HCEC 1CT (cell line): ENCODE measurements at regions not wholly inside any gene's neighbourhood (a gene's known extent, or its start where the extent isn't known, plus 50 kb on each side); places are given as distances from the start of the nearest gene placed in this dataset.
"Not testable (repeated sequence)": the region's sequence is repeated elsewhere in the genome, so short reads cannot be mapped to it uniquely, and the experiment has no call there.

Experiments used
- DNase-seq: peaks from one replicate; pipeline ENCODE4 v3.0.0-alpha.2; 2017

DNA sequence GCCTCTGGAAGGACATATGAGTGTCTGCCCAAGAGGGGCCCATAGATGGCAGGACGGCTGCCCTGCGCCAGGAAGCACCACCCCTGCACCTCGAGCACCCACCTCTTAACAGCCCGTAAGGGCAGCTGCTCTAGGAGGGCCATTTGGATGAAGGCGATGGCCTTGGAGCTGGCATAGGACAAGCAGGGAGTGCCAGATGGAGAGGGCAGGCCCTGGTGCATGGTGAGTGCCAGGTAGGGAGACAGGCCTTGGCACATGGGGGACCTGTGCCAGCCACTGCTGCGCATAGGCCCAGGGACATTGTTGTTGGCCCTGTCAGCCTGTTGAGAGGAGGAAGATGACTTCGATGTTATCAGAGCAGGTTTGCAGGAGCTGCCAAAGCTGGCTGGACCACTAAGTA lies 134.2 kb downstream of the SLC25A46 start:
- DNase-seq, result no peak

DNA sequence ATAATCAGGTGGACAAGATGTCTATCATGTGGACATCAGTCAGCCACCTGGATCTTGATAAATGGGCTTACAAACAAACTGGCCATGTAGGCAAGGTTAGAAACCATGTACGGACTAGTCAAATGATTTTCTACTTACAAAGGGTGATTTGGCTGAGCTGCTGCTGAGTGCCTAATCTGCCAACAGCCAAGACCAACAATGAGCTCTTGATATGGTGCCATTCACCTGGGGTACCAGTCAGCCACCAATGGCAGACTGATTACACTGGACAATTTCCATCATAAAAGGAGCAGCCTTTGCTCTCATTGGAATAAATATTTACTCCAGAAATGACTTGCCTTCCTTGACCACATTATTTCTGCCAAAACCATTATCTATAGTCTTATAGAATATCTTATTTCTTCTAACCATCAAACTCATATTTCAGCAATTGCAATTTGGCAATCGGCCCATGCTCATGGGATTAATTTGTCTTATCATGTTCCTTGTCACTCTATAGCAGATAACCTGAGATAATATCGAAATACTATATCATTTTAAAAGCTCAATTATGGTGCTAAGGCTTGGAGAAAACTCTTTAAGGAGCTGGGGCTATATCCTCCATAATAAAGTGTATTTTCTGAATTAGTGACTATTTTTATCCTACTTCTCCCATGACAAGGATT lies 135.1 kb downstream of the SLC25A46 start:
- no peak for DNase-seq

DNA sequence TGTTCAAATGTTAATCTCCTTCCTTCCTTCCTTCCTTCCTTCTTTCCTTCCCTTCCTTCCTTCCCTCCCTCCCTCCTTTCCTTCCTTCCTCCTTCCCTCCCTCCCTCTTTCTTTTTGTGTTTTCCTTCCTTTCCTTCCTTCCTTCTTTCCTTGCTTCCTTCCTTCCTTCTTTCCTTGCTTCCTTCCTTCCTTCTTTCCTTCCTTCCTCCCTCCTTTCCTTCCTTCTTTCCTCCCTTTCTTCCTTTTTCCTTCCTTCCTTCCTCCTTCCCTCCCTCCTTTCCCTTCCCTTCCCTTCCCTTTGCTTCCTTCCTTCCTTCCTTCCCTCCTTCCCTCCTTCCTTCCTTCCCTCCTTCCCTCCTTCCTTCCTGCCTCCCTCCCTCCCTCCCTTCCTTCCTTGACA lies 136.3 kb downstream of the SLC25A46 start:
- DNase-seq, result not testable (repeated sequence)

DNA sequence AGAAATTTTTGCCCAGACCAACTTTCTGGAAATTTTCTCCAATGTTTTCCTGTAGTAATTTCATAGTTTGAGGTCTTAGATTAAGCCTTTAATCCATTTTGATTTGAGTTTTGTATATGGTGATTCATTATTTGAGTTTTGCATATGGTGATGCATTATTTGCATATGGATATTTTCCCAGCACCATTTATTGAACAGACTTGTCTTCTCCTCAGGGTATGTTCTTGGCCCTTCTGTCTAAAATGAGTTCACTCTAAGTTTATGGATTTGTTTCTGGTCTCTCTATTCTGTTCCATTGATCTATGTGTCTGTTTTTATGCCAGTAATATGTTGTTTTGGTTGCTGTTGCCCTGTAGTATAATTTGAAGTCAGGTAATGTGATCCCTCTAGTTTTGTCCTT lies 139.3 kb downstream of the SLC25A46 start:
- DNase-seq, result no peak

DNA sequence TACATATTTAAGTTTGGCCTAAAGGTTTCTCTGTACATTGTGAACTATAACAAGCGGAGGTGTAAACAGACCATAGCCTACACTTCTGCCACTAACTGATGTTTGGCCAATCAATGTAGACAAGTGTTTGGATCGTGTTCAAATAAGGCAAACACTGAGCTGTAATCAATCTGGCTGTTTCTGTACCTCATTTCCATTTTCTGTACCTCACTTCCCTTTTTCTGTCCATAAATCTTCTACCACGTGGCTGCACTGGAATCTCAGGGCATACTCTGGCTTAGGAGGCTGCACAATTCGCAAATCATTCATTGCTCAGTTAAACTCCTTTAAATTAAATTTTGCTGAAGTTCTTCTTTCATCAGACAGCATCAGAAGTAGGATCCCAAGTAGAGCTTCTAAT lies 140.9 kb downstream of the SLC25A46 start:
- DNase-seq, result no peak

DNA sequence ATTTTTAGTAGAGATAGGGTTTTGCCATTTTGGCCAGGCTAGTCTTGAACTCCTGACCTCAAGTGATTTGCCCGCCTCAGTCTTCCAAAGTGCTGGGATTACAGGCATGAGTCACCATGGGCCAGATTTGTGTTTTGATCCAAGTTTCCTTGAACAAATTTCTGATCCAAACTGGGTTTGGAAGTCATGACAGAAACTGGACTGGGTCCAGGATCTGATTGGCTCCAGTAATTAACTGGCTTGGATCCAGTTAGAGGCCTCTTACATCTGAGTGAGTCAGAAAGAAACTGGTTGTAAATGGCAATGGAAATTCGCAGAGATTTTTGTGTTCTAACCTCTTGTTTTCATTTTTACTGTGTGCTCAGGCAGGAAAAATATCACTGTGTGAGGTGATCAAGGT lies 141.6 kb downstream of the SLC25A46 start:
- peak; percentile 91 for DNase-seq

DNA sequence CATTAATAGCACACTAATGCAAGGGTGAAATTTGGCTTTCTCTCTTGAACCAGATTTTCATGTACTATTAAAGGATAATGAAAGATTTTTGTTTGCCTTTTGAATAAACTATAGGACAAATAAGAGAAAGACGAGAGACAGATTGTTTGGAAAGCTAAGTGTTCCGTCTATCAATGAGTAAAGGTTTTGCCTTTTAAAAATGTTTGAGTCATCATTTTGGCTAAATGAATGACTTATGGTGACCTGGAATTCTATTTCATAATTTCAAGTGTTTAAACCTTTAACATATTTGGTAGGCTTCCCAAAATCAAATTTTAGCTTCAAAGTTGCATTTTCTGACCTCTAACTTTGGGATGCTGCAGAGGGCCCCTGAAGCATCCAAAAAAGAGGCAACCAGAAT lies 145.2 kb downstream of the SLC25A46 start:
- DNase-seq, result peak; percentile 79

DNA sequence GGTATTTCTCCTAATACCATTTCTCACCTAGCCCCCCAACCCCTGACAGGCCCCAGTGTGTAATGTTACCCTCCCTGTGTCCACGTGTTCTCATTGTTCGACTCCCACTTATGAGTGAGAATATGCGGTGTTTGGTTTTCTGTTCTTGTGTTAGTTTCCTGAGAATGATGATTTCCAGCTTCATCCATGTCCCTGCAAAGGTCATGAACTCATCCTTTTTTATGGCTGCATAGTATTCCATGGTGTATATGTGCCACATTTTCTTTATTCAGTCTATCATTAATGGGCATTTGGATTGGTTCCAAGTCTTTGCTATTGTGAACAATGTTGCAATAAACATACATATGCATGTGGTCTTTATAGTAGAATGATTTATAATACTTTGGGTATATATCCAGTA lies 148.4 kb downstream of the SLC25A46 start:
- not testable (repeated sequence) for DNase-seq

DNA sequence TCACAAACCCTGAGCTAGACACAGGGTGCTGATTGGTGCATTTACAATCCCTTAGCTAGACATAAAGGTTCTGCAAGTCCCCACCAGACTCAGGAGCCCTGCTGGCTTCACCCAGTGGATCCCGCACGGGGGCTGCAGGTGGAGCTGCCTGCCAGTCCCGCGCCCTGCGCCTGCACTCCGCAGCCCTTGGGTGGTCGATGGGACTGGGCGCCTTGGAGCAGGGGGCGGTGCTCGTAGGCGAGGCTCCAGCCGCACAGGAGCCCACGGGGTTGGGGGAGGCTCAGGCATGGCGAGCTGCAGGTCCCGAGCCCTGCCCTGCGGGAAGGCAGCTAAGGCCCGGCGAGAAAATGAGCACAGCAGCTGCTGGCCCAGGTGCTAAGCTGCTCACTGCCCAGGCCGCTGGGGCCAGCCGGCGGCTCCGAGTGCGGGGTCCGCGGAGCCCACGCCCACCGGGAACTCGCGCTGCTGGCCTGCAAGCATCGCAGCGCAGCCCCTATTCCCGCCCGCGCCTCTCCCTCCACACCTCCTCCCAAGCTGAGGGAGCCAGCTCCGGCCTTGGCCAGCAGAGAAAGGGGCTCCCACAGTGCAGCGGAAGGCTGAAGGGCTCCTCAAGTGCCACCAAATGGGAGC lies 155.2 kb downstream of the SLC25A46 start:
- not testable (repeated sequence) for DNase-seq

DNA sequence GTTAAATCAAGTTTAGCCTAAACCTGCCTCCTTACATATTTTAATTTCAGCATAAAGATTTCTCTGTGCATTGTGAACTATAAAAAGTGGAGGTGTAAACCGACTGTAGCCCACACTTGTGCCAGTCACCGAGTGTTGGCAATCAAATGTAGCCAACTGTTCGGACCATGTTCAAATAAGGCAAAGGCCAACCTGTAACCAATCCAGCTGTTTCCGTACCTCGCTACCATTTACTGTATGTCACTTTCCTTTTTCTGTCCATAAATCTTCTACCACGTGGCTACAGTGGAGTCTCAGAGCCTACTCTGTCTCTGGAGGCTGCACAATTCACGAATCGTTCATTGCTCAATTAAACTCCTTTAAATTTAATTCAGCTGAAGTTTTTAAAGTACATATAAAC lies 156.0 kb downstream of the SLC25A46 start:
- no peak for DNase-seq

DNA sequence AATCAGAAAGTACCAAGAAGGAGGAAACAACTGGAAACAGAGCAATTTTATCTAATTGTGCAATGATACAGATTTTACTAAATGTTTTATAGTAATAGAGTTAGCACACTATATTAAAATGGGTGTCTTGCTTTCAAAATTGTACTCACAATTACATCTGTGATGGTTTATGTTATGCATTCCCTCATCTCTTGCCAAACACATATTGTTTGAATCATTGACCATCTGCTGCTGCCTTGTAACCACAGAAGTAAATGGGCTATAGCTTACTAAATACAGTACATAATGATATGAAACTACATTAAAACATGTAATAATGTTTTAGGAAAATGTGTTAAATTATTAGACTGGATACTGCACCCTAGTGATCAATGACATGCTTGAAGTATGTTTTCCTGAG lies 158.1 kb downstream of the SLC25A46 start:
- DNase-seq, result peak; percentile 88

DNA sequence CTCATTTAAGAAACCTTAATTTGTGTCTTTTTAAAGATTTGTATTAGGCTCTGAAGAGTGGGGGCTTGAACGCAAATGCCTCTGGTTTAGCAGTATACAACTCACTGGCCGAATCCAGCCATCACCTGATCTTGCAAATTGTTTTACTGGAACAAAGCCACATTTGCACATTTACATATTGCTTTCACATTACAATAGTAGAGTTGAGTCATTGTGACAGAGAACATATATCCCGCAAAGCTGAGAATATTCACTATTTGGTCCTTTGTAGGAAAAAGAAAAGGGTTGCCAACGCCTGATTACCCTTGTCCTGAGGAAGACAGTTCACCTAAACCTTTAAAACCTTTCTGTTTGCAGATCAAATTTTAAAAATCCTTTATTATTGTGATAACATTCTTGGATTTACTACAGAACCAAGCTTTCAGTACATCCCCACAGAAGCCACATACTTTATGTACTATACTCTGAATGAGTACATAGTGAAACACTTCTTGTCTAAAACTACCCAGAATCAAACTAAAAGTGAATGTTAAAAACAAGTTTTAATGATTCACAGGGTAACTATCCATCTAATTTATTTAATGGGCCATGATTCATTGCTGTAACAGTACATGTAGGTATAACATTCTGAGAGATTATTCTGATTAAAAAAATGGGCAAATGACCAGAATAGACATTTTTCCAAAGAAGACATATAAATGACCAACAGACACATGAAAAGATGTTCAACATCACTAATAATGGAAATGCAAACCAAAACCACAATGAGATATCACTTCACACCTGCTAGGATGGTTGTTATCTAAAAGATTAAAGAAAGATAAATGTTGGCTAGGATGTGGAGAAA lies 161.0 kb downstream of the SLC25A46 start:
- peak; percentile 83 for DNase-seq

DNA sequence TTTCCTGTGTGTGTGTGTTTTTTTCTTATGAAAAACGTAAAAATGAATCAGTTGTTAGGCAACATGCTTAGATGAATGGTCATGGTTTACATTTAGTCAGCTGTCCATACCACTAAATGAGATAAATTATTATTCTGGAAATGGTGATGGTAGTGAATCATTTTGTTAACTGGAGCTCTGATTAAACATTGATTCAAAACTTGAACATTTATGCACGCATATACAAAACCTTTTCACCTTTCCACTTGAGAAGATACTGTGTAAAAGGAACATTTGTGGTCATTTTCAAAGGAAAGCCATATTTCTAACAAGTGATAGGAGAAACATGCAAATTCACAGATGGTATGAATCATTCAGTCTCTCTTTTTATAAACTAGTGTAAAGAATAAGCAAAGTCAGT lies 162.0 kb downstream of the SLC25A46 start:
- DNase-seq, result peak; percentile 97

DNA sequence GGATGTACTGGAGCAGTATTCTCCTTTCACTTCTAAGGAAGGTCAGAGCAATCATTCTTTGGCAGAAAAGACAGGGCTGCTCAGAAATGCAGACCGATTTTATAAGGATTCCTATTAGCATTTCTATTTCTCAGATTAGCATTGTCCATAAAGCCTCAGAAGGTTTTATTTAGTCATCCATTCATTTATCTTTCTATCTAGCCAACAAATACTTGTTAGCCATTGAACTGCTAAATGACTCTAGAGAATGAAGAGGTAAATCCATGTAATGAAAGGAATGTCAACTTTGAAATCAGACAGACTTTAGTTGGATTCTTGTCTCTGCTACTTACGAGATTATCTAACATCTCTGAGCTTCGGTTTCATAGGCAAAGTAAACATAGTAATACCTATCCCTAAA lies 165.2 kb downstream of the SLC25A46 start:
- DNase-seq, result no peak

DNA sequence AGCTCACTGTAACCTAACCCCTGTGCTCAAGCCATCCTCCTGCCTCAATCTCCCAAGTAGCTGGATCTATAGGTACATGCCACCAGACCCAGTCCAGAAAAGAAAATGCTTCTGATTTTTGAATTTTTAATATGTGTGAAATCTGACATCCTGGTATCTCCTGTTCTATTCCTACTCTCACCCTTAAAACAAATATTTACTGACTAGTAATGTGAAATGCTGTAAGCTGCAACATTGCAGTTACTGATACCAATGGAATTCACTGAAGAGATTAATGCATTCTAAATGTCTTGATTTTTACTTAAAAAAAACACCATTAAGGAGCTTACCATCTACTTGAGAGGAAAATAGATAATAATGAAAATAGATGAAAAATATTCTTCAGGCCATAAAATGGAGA lies 162.7 kb upstream of the TSLP start:
- DNase-seq, result no peak

DNA sequence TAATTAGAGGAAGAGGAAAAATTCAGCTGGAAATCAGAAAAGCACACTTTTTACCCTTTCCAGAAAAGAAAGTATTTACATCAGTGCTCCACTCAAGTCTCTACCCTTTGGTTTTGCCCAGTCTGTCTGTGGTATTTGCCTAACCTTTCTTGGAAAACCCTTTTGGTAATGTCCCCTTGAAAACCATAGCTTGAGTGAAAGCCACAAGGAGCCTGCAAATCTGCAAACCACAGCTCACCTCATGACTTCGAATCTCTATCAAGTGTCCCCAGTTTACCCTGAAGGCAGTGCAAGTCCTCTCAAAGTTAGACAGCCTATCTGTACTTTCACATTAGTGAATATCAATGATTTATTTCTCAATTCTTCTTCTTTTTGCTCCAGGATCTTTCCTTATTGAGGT lies 162.1 kb upstream of the TSLP start:
- no peak for DNase-seq

DNA sequence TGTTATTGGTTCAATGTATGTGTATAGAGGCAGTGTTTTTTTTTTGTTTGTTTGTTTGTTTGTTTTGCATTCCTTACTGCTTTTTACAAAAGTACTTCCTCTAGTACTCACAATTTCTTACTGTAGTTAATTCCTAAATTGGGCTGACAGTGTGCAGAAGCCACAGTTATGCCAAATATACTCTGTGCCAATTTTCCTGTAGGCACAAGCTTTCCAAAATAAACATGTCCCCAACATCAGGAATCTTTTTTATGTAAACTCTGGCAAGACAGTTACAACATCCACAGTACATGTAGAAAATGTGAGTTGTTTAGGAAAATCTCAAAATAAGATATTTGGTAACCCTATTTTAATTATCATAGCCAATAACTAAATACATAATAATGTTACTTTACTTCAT lies 161.6 kb upstream of the TSLP start:
- peak; percentile 62 for DNase-seq

DNA sequence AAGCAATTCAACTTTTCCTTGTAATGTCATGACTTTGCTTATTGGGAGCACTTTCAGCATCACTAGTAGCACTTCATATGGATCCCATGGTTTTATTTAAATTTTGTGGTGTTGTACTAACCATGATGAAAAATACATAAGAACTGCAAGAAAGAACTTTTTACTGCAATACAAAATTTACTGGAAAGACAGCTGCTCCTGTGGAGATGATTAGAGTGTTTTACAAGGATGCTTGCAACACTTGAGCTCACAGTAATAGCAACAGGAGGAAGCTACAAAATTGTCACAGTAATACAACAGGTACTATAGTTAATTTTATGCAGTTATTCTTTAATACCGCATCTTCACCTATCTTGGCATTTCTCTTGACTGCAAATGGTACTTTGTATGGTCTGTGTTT lies 158.3 kb upstream of the TSLP start:
- no peak for DNase-seq

DNA sequence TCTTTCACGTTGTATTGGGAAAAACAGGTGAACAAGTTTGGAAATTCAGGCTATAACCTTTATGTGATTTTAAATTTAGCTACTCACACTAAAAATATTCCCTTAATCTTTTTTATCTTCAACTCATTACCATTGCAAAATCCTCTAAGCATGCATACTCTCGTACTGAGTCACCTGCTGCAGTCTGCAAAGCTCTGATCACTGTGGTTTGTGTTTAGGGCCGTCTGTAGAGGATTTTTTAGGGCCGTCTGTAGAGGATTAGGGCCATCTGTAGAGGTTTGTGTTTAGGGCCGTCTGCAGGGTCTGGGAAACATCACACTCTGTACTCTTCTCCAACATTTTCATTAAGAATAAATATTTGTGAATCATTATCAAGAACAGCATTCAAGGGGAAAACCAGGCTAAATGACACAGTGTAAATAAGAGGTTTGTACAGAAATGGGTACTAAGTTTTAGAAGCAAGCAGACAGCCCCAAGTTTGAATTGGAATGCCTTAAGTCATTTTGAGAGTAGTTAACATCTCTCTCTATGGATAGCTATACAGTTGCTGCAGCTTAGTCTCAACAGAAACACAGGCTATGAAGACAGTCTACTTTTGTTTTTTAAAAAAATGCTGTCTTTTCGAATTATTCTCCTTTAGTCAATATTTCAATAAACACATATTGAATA lies 155.0 kb upstream of the TSLP start:
- peak; percentile 97 for DNase-seq

DNA sequence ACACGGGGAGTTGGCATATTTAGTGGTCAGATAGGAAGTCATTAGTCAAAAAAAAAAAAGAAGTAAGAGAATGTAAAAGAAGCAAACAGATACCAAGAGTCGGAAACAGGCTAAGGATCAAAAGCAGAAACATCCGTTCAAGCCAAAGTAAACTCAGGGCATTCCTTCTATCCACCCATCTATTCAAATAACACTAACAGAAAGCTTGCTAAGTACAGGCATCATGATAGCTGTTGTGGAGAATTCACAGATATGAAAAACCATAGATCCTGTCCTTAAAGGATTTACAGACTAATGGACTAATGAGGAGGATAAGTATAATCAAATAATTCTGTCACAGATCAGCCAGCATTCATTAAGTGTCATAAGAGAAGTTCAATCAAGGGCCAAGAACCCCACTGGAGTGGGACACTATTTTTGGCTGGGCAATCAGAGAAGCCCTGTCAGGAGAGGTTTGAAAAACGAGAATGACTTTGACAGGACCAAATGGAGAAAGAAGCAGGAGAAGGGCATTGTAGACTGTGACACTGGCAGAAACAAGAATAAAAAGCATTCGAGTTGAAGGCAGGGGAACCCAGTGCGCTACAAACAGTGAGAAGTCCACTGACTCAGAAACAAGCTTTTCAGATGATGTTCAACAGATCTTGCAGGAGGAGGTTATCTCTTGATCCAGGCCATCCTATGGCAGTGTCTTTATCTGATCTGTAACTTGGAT lies 154.2 kb upstream of the TSLP start:
- DNase-seq, result peak; percentile 41

DNA sequence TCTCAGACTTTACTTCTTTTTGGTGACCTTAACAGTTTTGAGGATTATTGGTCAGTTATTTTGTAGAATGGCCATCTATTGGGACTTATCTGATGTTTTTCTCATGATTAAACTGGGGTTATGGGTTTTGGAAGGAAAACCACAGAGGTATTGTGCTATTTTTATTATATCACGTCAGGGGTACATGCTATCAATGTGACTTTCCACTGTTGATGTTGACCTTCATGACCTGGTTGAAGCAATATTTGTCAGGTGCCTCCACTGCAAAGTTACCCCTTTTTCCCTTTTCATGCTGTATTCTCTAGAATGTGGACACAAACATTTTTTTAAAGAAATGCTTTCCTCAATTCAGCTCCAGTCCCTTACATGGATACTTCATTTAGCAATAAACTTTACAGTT lies 152.8 kb upstream of the TSLP start:
- no peak for DNase-seq

DNA sequence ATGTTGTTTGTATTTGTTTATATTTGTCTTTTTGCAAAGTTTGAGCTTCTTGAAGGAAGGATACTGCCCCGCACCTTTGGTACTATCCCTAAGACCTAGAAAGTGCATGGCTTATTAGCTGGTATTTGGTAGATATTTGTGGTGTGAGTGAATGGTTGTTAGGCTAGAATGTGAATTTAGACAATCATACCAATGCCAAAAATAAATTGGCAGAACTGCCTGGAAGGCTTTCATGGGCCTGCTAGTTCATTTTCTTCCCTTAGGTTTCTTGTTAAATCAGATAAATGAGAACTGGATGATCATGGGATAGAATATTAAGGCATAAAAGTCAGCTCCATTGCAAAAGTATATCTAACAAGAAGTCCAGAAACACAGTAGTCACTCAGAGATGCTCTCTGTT lies 147.5 kb upstream of the TSLP start:
- DNase-seq, result no peak

DNA sequence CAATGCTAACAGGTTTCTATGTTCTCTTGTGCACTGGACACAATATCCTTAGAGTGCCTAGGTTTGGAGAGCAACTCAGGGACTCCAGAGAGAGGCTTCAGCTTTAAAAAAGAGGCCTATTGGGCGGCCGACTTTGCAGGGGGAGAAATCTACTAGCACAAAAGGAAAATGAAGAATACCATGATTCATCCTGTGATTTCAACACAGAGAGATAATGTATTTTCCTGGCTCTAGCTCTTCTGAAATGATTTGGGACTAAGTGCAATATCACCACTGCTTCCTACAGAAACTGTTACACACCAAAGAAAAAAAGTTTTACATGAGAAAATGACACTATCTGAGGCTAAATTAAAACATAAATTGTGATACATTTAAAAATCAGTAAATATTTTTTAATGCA lies 146.1 kb upstream of the TSLP start:
- DNase-seq, result no peak
